Sciatic nerve (tissue), 2 donors: ENCODE measurements at regions not wholly inside any gene's neighbourhood (a gene's known extent, or its start where the extent isn't known, plus 50 kb on each side); places are given as distances from the start of the nearest gene placed in this dataset.
"Not testable (repeated sequence)": the region's sequence is repeated elsewhere in the genome, so short reads cannot be mapped to it uniquely, and the experiment has no call there.

Experiments used
- ATAC-seq: fragments of 200-7000 bp; cut with Tn5 transposase; one replicate; pipeline ENCODE4 v1.9.1; 2020; ENCODE audit warnings: mild to moderate bottlenecking, moderate library complexity
- DNase-seq: peaks from one replicate; pipeline ENCODE4 v3.0.0-alpha.2; 2020; ENCODE audit warnings: low spot score
- intact Hi-C: fragments of 100-400 bp; cut with DNase I; formaldehyde crosslinking; loops from one replicate; pipeline ENCODE4 v1.14.2; 2022
- donor health status: DM: no; HTN: no; CAD: no.
- donor health status: DM: no; HTN: no; CAD: no.

GRCh38 chr3:156041856-156042255, 78.5 kb upstream of the KCNAB1 start:
- ATAC-seq, DNase-seq, intact Hi-C loops: not testable (repeated sequence)

- peak; percentile 69 for DNase-seq
- ATAC-seq, intact Hi-C loops: not testable (repeated sequence)
These were observed 76.3 kb upstream of the KCNAB1 start for GRCh38 chr3:156043832-156044633.

- DNase-seq = no peak
- no peak for ATAC-seq
- intact Hi-C loops = no loop called here
These were observed 75.8 kb upstream of the KCNAB1 start for GRCh38 chr3:156044634-156044975.

DNA sequence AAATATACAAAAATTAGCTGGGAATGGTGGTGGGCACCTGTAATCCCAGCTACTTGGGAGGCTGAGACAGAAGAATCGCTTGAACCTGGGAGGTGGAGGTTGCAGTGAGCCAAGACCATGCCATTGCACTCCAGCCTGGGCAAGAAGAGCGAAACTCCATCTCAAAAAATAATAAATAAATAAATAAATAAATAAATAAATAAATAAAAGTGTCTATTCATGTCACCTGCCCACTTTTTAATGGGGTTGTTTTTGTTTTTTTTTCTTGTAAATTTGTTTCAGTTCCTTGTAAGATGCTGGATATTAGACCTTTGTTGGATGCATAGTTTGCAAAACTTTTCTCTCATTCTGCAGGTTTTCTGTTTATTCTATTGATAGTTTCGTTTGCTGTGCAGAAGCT, 71.9 kb upstream of the KCNAB1 start:
- ATAC-seq, DNase-seq, intact Hi-C loops: not testable (repeated sequence)

DNA sequence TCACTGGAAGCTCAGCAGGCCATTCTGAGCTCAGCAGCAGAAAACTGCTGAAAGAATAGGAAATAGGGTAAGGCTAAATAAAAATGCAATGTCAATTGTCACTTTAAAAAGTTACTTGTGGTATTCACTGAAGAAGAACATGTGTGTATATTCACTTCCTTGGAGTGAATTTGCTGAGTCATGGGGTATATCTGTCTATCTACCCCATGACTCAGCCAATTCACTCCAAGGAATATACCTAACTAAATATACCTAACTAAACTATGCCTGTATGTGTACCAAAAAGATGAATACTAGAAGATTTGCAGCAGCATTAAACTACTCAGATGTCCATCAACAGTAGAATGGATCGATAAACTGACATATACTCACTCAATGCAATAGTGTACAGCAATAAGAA, 69.5 kb upstream of the KCNAB1 start:
- no peak for DNase-seq
- intact Hi-C loops = no loop called here
- ATAC-seq = no peak

DNA sequence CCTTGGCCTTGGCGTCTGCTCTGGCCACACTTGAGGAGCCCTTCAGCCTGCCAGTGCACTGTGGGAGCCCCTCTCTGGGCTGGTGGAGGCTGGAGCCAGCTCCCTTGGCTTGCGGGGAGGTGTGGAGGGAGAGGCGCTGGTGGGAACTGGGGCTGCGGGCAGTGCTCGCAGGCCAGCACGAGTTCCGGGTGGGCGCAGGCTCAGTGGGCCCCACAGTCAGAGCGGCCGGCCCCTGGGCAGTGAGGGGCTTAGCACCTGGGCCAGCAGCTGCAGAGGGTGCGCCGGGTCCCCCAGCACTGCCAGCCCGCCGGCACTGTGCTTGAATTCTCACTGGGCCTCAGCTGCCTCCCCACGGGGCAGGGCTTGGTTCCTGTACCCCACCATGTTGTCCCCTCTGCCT, 68.7 kb upstream of the KCNAB1 start:
- ATAC-seq (no peak), DNase-seq (no peak)
- intact Hi-C loops = no loop called here

DNA sequence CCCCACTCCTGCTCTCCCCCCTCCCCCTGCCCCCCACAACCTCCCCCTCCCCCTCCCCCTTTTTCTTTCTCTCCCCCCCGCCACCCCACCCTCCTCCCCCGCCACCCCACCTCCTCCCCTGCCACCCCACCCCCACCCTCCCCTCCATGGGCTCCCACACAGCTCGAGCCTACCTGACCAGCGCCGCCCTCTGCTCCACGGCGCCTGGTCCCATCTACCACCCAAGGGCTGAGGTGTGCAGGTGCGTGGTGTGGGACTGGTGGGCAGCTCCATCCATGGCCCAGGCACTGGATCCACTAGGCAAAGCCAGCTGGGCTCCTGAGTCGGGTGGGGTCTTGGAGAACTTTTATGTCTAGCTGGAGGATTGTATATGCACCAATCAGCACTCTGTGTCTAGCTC, 68.3 kb upstream of the KCNAB1 start:
- no peak for DNase-seq
- ATAC-seq = no peak
- intact Hi-C loops = no loop called here

- intact Hi-C loops = no loop called here
- DNase-seq = no peak
- ATAC-seq = no peak
These were observed 60.4 kb upstream of the KCNAB1 start for GRCh38 chr3:156059950-156060501.

GRCh38 chr3:156068151-156068550, 52.2 kb upstream of the KCNAB1 start:
- ATAC-seq, intact Hi-C loops, DNase-seq: not testable (repeated sequence)

GRCh38 chr3:156070028-156070427, 50.4 kb upstream of the KCNAB1 start:
- DNase-seq (no peak), ATAC-seq (no peak)
- intact Hi-C loops = no loop called here
